ENCODE measurements at regions not wholly inside any gene's neighbourhood (a gene's known extent, or its start where the extent isn't known, plus 50 kb on each side); places are given as distances from the start of the nearest gene placed in this dataset.

GRCh38 chr3:88678747-88679146 lies 428.7 kb upstream of the EPHA3 start:
- TF ChIP-seq POLR2A (IDR thresholded peaks at IDR 0.05) (no peak), CTCF (IDR thresholded peaks at IDR 0.05) (no peak), POLR2AphosphoS5 (IDR thresholded peaks at IDR 0.05) (no peak)
- DNase-seq (ENCODE audit: low spot score): no peak
- WGBS: 97% methylated on average over 3 of the region's 3 CpGs

GRCh38 chr3:88690287-88690686 lies 417.1 kb upstream of the EPHA3 start:
- Histone ChIP-seq H3K36me3 (no peaks in the 10 kb centered on the region), H3K4me1 (replicated peaks) (no peaks in the 10 kb centered on the region), H3K9me3 (no peaks in the 10 kb centered on the region), H3K27ac (no peak overlapping the region), H3K27me3 (replicated peaks; ENCODE audit: insufficient read depth) (no peaks in the 10 kb centered on the region), H3K4me3 (no peak overlapping the region)
- WGBS: 92% methylated on average over 3 of the region's 3 CpGs
- intact Hi-C loops (cut with DNase I): no loop called here
- no peak for DNase-seq (ENCODE audit: low spot score)
- no peak for TF ChIP-seq POLR2AphosphoS5 (IDR thresholded peaks at IDR 0.05)
- TF ChIP-seq CTCF (IDR thresholded peaks at IDR 0.05): no peak
- no peak for TF ChIP-seq POLR2A (IDR thresholded peaks at IDR 0.05)

More at GRCh38 chr3:88678747-88679146, 428.7 kb upstream of the EPHA3 start:
- no peak overlapping the region for H3K27ac ChIP-seq
- H3K27me3 ChIP-seq (replicated peaks; ENCODE audit: insufficient read depth): no peaks in the 10 kb centered on the region
- no peaks in the 10 kb centered on the region for H3K9me3 ChIP-seq
- H3K4me1 ChIP-seq (replicated peaks): no peaks in the 10 kb centered on the region
- no peak overlapping the region for H3K4me3 ChIP-seq
- intact Hi-C loops (cut with DNase I): no loop called here
- no peaks in the 10 kb centered on the region for H3K36me3 ChIP-seq

- no peaks in the 10 kb centered on the region for H3K9me3 ChIP-seq
- intact Hi-C loops (cut with DNase I): no loop called here
- WGBS: 97% methylated on average over 3 of the region's 3 CpGs
Observed at GRCh38 chr3:88691081-88691480, 416.3 kb upstream of the EPHA3 start.

GRCh38 chr3:88703501-88704059 lies 403.8 kb upstream of the EPHA3 start:
- no peaks in the 10 kb centered on the region for H3K4me1 ChIP-seq (replicated peaks)
- no peak for DNase-seq (ENCODE audit: low spot score)
- H3K36me3 ChIP-seq: no peaks in the 10 kb centered on the region
- TF ChIP-seq POLR2AphosphoS5 (IDR thresholded peaks at IDR 0.05) (no peak), CTCF (IDR thresholded peaks at IDR 0.05) (no peak)
- intact Hi-C loops (cut with DNase I): no loop called here
- WGBS: 72% methylated on average over 3 of the region's 3 CpGs
- no peak overlapping the region for H3K27ac ChIP-seq
- no peaks in the 10 kb centered on the region for H3K27me3 ChIP-seq (replicated peaks; ENCODE audit: insufficient read depth)
- no peak overlapping the region for H3K4me3 ChIP-seq
- H3K9me3 ChIP-seq: no peaks in the 10 kb centered on the region

More at GRCh38 chr3:88691081-88691480, 416.3 kb upstream of the EPHA3 start:
- H3K27me3 ChIP-seq (replicated peaks; ENCODE audit: insufficient read depth): no peaks in the 10 kb centered on the region
- H3K4me1 ChIP-seq (replicated peaks): no peaks in the 10 kb centered on the region
- no peaks in the 10 kb centered on the region for H3K36me3 ChIP-seq
- TF ChIP-seq CTCF (IDR thresholded peaks at IDR 0.05): no peak
- TF ChIP-seq POLR2AphosphoS5 (IDR thresholded peaks at IDR 0.05): no peak
- TF ChIP-seq POLR2A (IDR thresholded peaks at IDR 0.05): no peak
- DNase-seq (ENCODE audit: low spot score): no peak
- H3K4me3 ChIP-seq: no peak overlapping the region
- no peak overlapping the region for H3K27ac ChIP-seq

GRCh38 chr3:88704338-88704737 lies 403.1 kb upstream of the EPHA3 start:
- Histone ChIP-seq H3K27me3 (replicated peaks; ENCODE audit: insufficient read depth) (no peaks in the 10 kb centered on the region), H3K4me3 (no peak overlapping the region), H3K27ac (no peak overlapping the region), H3K4me1 (replicated peaks) (no peaks in the 10 kb centered on the region), H3K9me3 (no peaks in the 10 kb centered on the region), H3K36me3 (no peaks in the 10 kb centered on the region)
- intact Hi-C loops (cut with DNase I): no loop called here
- WGBS: 86% methylated on average over 3 of the region's 3 CpGs
- no peak for DNase-seq (ENCODE audit: low spot score)
- TF ChIP-seq POLR2A (IDR thresholded peaks at IDR 0.05): no peak
- TF ChIP-seq POLR2AphosphoS5 (IDR thresholded peaks at IDR 0.05): no peak
- TF ChIP-seq CTCF (IDR thresholded peaks at IDR 0.05): no peak

Data from prostate gland (tissue), 2 donors.